Caco-2 (cell line): ENCODE measurements at regions not wholly inside any gene's neighbourhood (a gene's known extent, or its start where the extent isn't known, plus 50 kb on each side); places are given as distances from the start of the nearest gene placed in this dataset.

Experiments used
- BruUV-seq: library from RNA; stranded (reverse); fragments of 400-500 nt; replicated peaks from 2 replicates; lab custom pipeline; 2021; lab: Mats Ljungman, UMichigan
- CTCF ChIA-PET: fragments of 300-600 bp; sonication (Branson Sonifier 250); formaldehyde crosslinking; loops from one replicate; lab custom pipeline; 2022; ENCODE audit warnings: antibody characterized with exemption; lab: Charles Lee
- POLR2A ChIA-PET: fragments of 300-600 bp; sonication (Branson Sonifier 250); formaldehyde crosslinking; loops from one replicate; lab custom pipeline; 2022; ENCODE audit warnings: antibody characterized with exemption; lab: Charles Lee
- DNase-seq, 2 experiments: peaks; one replicate each; pipeline versions ENCODE4 v3.0.0 to v3.0.0-alpha.2; 2020 to 2022
- H3K27me3 ChIP-seq: replicated peaks from 2 replicates; pipeline ENCODE4 v1.6.0; 2011; ENCODE audit warnings: low read length; ENCODE audit not compliant: control insufficient read depth, insufficient read depth
- H3K36me3 ChIP-seq: 2 replicates; pipeline ENCODE4 v1.5.1; 2011; ENCODE audit warnings: low read length; ENCODE audit not compliant: control insufficient read depth, insufficient read depth
- H3K4me1 ChIP-seq: fragments of 250-450 bp; sonication (Bioruptor Pico); 2 replicates; pipeline ENCODE4 v1.5.1; 2020; ENCODE audit warnings: mild to moderate bottlenecking
- H3K4me3 ChIP-seq: 2 replicates; pipeline ENCODE4 v1.5.1; 2011; ENCODE audit warnings: low read depth, mild to moderate bottlenecking, control low read depth, low read length
- H3K9me3 ChIP-seq: fragments of 250-450 bp; sonication (Bioruptor Pico); 2 replicates; pipeline ENCODE4 v1.5.1; 2020; ENCODE audit warnings: mild to moderate bottlenecking, moderate library complexity
- H3K27ac Mint-ChIP-seq: one replicate; pipeline ENCODE4 v1.8.0; 2022; ENCODE audit warnings: mixed read lengths; ENCODE audit not compliant: unreplicated experiment
- H3K27me3 Mint-ChIP-seq: one replicate; pipeline ENCODE4 v1.8.0; 2022; ENCODE audit warnings: mixed read lengths; ENCODE audit not compliant: insufficient read depth, unreplicated experiment
- H3K36me3 Mint-ChIP-seq: one replicate; pipeline ENCODE4 v1.8.0; 2022; ENCODE audit warnings: mild to moderate bottlenecking, mixed read lengths; ENCODE audit not compliant: insufficient read depth, unreplicated experiment
- H3K4me1 Mint-ChIP-seq: one replicate; pipeline ENCODE4 v1.8.0; 2022; ENCODE audit warnings: low read depth, mixed read lengths; ENCODE audit not compliant: unreplicated experiment
- H3K4me3 Mint-ChIP-seq: one replicate; pipeline ENCODE4 v1.8.0; 2022; ENCODE audit warnings: mild to moderate bottlenecking, moderate library complexity, mixed read lengths; ENCODE audit not compliant: unreplicated experiment
- H3K9me3 Mint-ChIP-seq: one replicate; pipeline ENCODE4 v1.8.0; 2022; ENCODE audit warnings: mixed read lengths; ENCODE audit not compliant: unreplicated experiment
- CTCF ChIP-seq, 2 experiments: fragments of 200-600 bp in 1 of 2; IDR thresholded peaks; 1 replicate in 1 of 2; 2 replicates in 1 of 2; pipeline versions ENCODE4 v1.5.1 to v1.8.0; 2011 to 2022; ENCODE audit warnings: antibody characterized with exemption in 1 of 2, control low read depth in 1 of 2, inconsistent platforms in 1 of 2, low read depth in 1 of 2, low read length in 1 of 2, mild to moderate bottlenecking in 1 of 2, moderate library complexity in 1 of 2; ENCODE audit not compliant: insufficient read depth in 1 of 2, severe bottlenecking in 1 of 2, unreplicated experiment in 1 of 2
- intact Hi-C: fragments of 100-400 bp; cut with micrococcal nuclease; formaldehyde crosslinking; loops from one replicate; pipeline ENCODE4 v1.10.0; 2022; ENCODE audit not compliant: unreplicated experiment

GRCh38 chr2:236968101-236968879 lies 117.4 kb upstream of the COPS8 start:
- TF ChIP-seq CTCF (IDR thresholded peaks at IDR 0.05; ENCODE audit: insufficient read depth in 1 of 2, low read depth in 1 of 2, low read length in 1 of 2, severe bottlenecking in 1 of 2, unreplicated experiment in 1 of 2): no peak
- no peaks in the 10 kb centered on the region for H3K36me3 ChIP-seq
- Mint-ChIP-seq H3K27ac (no peak overlapping the region), H3K4me1 (peaks cover 14% of the 10 kb centered on the region), H3K36me3 (peaks cover 6% of the 10 kb centered on the region), H3K9me3 (no peaks in the 10 kb centered on the region), H3K27me3 (no peaks in the 10 kb centered on the region), H3K4me3 (no peak overlapping the region)
- H3K27me3 ChIP-seq: no peaks in the 10 kb centered on the region
- peak; percentile 16 to 71 for DNase-seq
- H3K4me3 ChIP-seq: no peak overlapping the region
- ChIA-PET CTCF (no interaction called here), POLR2A (no interaction called here)
- no TSS peak for BruUV-seq
- H3K9me3 ChIP-seq: no peaks in the 10 kb centered on the region
- intact Hi-C loops: no loop called here
- peaks cover 30% of the 10 kb centered on the region for H3K4me1 ChIP-seq

DNA sequence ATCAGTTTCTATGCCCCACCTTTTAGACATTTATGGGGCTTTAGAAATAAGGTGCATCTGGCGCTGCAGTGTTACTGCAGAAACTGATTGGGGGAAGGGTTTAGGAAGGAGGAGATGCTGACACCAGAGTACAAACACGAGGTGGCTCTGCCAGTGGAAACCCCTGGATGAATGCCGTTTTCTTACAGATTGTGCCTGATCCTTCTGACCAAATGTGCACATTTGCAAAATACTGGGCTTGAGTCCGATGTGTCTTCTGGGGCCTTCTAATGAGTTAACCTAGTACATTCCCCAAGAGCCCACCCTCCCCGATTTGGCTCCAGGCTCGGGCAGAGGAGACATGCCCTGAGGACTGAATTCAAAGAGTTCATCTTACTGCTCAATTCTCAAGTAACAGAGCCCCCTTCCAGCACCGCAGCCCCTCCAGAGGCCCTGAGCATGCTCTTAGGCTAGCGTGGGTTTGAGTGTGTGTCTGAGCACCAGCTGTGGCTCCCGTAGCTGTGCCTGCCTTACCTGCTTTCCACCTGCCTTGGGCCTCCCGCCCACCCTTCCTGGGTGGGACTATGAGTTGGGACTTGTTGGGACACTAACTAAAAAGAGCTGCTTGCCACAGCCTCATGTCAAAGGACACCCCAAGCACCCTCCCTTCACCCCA lies 116.7 kb upstream of the COPS8 start:
- POLR2A ChIA-PET: no interaction called here
- Mint-ChIP-seq H3K27me3 (no peaks in the 10 kb centered on the region), H3K4me3 (no peak overlapping the region), H3K36me3 (peaks cover 6% of the 10 kb centered on the region), H3K4me1 (peaks cover 14% of the 10 kb centered on the region), H3K27ac (no peak overlapping the region), H3K9me3 (no peaks in the 10 kb centered on the region)
- Histone ChIP-seq H3K36me3 (no peaks in the 10 kb centered on the region), H3K4me3 (no peak overlapping the region), H3K4me1 (peaks cover 30% of the 10 kb centered on the region), H3K9me3 (no peaks in the 10 kb centered on the region), H3K27me3 (no peaks in the 10 kb centered on the region)
- intact Hi-C loops: no loop called here
- TF ChIP-seq CTCF (IDR thresholded peaks at IDR 0.05; ENCODE audit: insufficient read depth in 1 of 2, low read depth in 1 of 2, low read length in 1 of 2, severe bottlenecking in 1 of 2, unreplicated experiment in 1 of 2): no peak
- CTCF ChIA-PET: no interaction called here
- DNase-seq: no peak
- BruUV-seq: no TSS peak

DNA sequence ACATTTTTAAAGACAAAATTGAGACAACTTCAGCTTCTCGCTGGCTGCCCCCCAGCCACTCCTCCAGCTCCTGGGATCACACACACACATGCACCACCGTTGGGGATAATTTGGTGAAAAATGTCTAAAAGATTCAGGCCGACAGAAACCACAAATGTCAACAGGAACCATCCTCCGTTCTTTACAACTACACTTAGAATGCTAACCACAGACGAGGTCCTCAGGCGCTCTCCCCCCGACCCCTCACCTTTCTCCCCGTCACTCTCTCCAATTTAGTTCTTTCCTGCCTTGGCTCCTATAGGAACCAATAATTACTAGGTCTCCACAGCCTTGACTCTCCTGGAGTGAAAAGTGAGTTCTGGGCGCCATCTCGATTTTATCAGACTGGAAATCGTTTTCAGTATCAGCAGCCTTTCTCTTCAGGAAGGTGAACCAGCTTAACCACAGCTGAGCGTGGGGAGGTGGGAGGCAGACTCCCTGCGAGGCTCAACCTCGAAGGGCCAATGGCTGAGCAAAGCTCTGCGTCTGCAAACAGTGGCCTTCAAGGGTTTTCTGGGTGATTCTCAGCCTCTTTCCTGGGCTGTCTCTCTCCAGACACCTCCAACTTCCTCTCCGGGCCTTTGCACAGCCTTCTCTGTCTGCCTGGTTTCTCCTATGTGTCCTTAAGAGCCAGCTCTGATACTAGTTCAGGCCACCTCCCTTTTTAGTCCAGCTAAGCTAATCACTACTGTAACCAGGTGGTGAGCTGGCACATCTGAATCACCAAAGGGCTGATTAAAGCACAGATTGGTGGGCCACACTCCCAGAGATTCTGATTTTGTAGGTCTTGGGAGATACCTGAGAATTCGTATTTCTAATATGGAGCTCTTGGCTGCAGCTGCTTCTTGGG lies 115.7 kb upstream of the COPS8 start:
- TF ChIP-seq CTCF (IDR thresholded peaks at IDR 0.05; ENCODE audit: insufficient read depth in 1 of 2, low read depth in 1 of 2, low read length in 1 of 2, severe bottlenecking in 1 of 2, unreplicated experiment in 1 of 2): no peak
- no TSS peak for BruUV-seq
- H3K4me1 ChIP-seq: peaks cover 30% of the 10 kb centered on the region
- Mint-ChIP-seq H3K27ac (peak overlapping the region; percentile 55), H3K27me3 (no peaks in the 10 kb centered on the region), H3K9me3 (no peaks in the 10 kb centered on the region), H3K4me3 (no peak overlapping the region), H3K36me3 (peaks cover 6% of the 10 kb centered on the region), H3K4me1 (peaks cover 14% of the 10 kb centered on the region)
- intact Hi-C loops: no loop called here
- H3K36me3 ChIP-seq: no peaks in the 10 kb centered on the region; the same call in 1 of the 2 replicates
- DNase-seq: no peak
- no peaks in the 10 kb centered on the region for H3K27me3 ChIP-seq
- no peaks in the 10 kb centered on the region for H3K9me3 ChIP-seq
- no peak overlapping the region for H3K4me3 ChIP-seq
- ChIA-PET POLR2A (no interaction called here), CTCF (no interaction called here)
